WTC11 (cell line): ENCODE measurements at regions not wholly inside any gene's neighbourhood (a gene's known extent, or its start where the extent isn't known, plus 50 kb on each side); places are given as distances from the start of the nearest gene placed in this dataset.

Experiments
- ATAC-seq: fragments of 200-7000 bp; cut with Tn5 transposase; 2 replicates; pipeline ENCODE4 v1.10.0; 2021; ENCODE audit warnings: mild to moderate bottlenecking, moderate library complexity
- CTCF ChIA-PET: fragments of 300-600 bp; sonication (Branson Sonifier 250); formaldehyde crosslinking; loops from one replicate; lab custom pipeline; 2021; ENCODE audit warnings: antibody characterized with exemption; lab: Charles Lee
- POLR2A ChIA-PET: fragments of 350-600 bp; sonication (Branson Sonifier 250); formaldehyde crosslinking; loops from one replicate; lab custom pipeline; 2021; ENCODE audit warnings: antibody characterized with exemption; lab: Charles Lee
- DNase-seq: peaks from one replicate; pipeline ENCODE4 v3.0.0; 2021; ENCODE audit warnings: low spot score
- H3K27ac Mint-ChIP-seq: 2 replicates; pipeline ENCODE4 v1.8.0; 2021; ENCODE audit warnings: mixed read lengths
- H3K27me3 Mint-ChIP-seq: 2 replicates; pipeline ENCODE4 v1.8.0; 2021; ENCODE audit warnings: low read depth, mild to moderate bottlenecking, moderate library complexity, mixed read lengths
- H3K36me3 Mint-ChIP-seq: 2 replicates; pipeline ENCODE4 v1.8.0; 2021; ENCODE audit warnings: mixed read lengths
- H3K4me1 Mint-ChIP-seq: 2 replicates; pipeline ENCODE4 v1.8.0; 2022; ENCODE audit warnings: mixed read lengths
- H3K4me3 Mint-ChIP-seq: 2 replicates; pipeline ENCODE4 v1.8.0; 2021; ENCODE audit warnings: mild to moderate bottlenecking, moderate library complexity, mixed read lengths
- H3K9me3 Mint-ChIP-seq: 2 replicates; pipeline ENCODE4 v1.8.0; 2021; ENCODE audit warnings: mixed read lengths
- AFF4 ChIP-seq: sonication (generic); formaldehyde crosslinking; IDR thresholded peaks from 2 replicates; pipeline ENCODE4 v1.8.1; 2023; ENCODE audit warnings: mild to moderate bottlenecking, missing genetic modification reagents, borderline replicate concordance
- ATF2 ChIP-seq: sonication (generic); formaldehyde crosslinking; IDR thresholded peaks from 2 replicates; pipeline ENCODE4 v1.8.1; 2022; ENCODE audit warnings: low read depth, missing genetic modification reagents, borderline replicate concordance
- ATF3 ChIP-seq: sonication (generic); formaldehyde crosslinking; conservative IDR thresholded peaks from 2 replicates; pipeline ENCODE4 v1.8.1; 2022; ENCODE audit warnings: mild to moderate bottlenecking, missing genetic modification reagents
- CREB1 ChIP-seq: sonication (generic); formaldehyde crosslinking; IDR thresholded peaks from 2 replicates; pipeline ENCODE4 v1.8.0; 2023; ENCODE audit warnings: mild to moderate bottlenecking, missing genetic modification reagents
- E2F1 ChIP-seq: sonication (generic); formaldehyde crosslinking; IDR thresholded peaks from 2 replicates; pipeline ENCODE4 v1.8.0; 2022; ENCODE audit warnings: mild to moderate bottlenecking, missing genetic modification reagents
- ELF4 ChIP-seq: sonication (generic); formaldehyde crosslinking; IDR thresholded peaks from 2 replicates; pipeline ENCODE4 v1.8.1; 2022; ENCODE audit warnings: low read depth, mild to moderate bottlenecking, moderate library complexity, missing genetic modification reagents
- ESRRA ChIP-seq: sonication (generic); formaldehyde crosslinking; IDR thresholded peaks from 2 replicates; pipeline ENCODE4 v1.8.1; 2022; ENCODE audit warnings: mild to moderate bottlenecking, missing genetic modification reagents, borderline replicate concordance
- ETV6 ChIP-seq: sonication (generic); formaldehyde crosslinking; IDR thresholded peaks from 2 replicates; pipeline ENCODE4 v1.8.1; 2022; ENCODE audit warnings: mild to moderate bottlenecking, missing genetic modification reagents
- GRHL2 ChIP-seq: fragments of 250-450 bp; sonication (Bioruptor Pico); IDR thresholded peaks from 2 replicates; pipeline ENCODE4 v1.8.0; 2022; ENCODE audit warnings: mild to moderate bottlenecking, moderate library complexity; ENCODE audit not compliant: insufficient replicate concordance, severe bottlenecking
- JAZF1 ChIP-seq: fragments of 250-450 bp; sonication (Bioruptor Pico); IDR thresholded peaks from 2 replicates; pipeline ENCODE4 v1.9.0; 2021; ENCODE audit warnings: moderate library complexity, mild to moderate bottlenecking, inconsistent platforms
- NR3C1 ChIP-seq: sonication (generic); formaldehyde crosslinking; conservative IDR thresholded peaks from 2 replicates; pipeline ENCODE4 v1.8.1; 2023; ENCODE audit warnings: low read depth, mild to moderate bottlenecking, missing genetic modification reagents
- PRRX2 ChIP-seq: fragments of 250-450 bp; sonication (Bioruptor Pico); IDR thresholded peaks from 2 replicates; pipeline ENCODE4 v1.8.0; 2021; ENCODE audit warnings: mild to moderate bottlenecking
- RELA ChIP-seq: sonication (generic); formaldehyde crosslinking; IDR thresholded peaks from 2 replicates; pipeline ENCODE4 v1.8.1; 2022; ENCODE audit warnings: missing genetic modification reagents, mild to moderate bottlenecking, borderline replicate concordance
- SMAD4 ChIP-seq: sonication (generic); formaldehyde crosslinking; IDR thresholded peaks from 2 replicates; pipeline ENCODE4 v1.8.0; 2022; ENCODE audit warnings: mild to moderate bottlenecking, missing genetic modification reagents
- SOX15 ChIP-seq: fragments of 250-450 bp; sonication (Bioruptor Pico); IDR thresholded peaks from 2 replicates; pipeline ENCODE4 v1.9.0; 2021; ENCODE audit warnings: mild to moderate bottlenecking
- STAT6 ChIP-seq: sonication (generic); formaldehyde crosslinking; conservative IDR thresholded peaks from 2 replicates; pipeline ENCODE4 v1.8.1; 2023; ENCODE audit warnings: mild to moderate bottlenecking, low read depth, missing genetic modification reagents, moderate library complexity
- TCF7 ChIP-seq: sonication (generic); formaldehyde crosslinking; IDR thresholded peaks from 2 replicates; pipeline ENCODE4 v1.8.0; 2022; ENCODE audit warnings: mild to moderate bottlenecking, low read depth, missing genetic modification reagents, moderate library complexity
- TEAD1 ChIP-seq: sonication (generic); formaldehyde crosslinking; IDR thresholded peaks from 2 replicates; pipeline ENCODE4 v1.8.0; 2022; ENCODE audit warnings: mild to moderate bottlenecking, missing genetic modification reagents
- ZNF416 ChIP-seq: fragments of 250-450 bp; sonication (Bioruptor Pico); IDR thresholded peaks from 2 replicates; pipeline ENCODE4 v1.9.0; 2021; ENCODE audit warnings: mild to moderate bottlenecking, inconsistent platforms
- ZNF423 ChIP-seq: fragments of 250-450 bp; sonication (Bioruptor Pico); IDR thresholded peaks from 2 replicates; pipeline ENCODE4 v2.1.2; 2022; ENCODE audit warnings: mild to moderate bottlenecking, moderate library complexity

- Mint-ChIP-seq H3K36me3 (peaks cover 4% of the 10 kb centered on the region; the same call in 1 of the 2 replicates), H3K4me3 (no peak overlapping the region), H3K4me1 (peaks cover 2% of the 10 kb centered on the region; the same call in 1 of the 2 replicates), H3K9me3 (peaks cover 19% of the 10 kb centered on the region), H3K27me3 (no peaks in the 10 kb centered on the region), H3K27ac (no peak overlapping the region)
- ChIA-PET POLR2A (no interaction called here), CTCF (no interaction called here)
- TF ChIP-seq SOX15 (CRISPR knock-in tag) (no peak), NR3C1 (CRISPR knock-in tag) (no peak), TEAD1 (CRISPR knock-in tag) (no peak), ETV6 (CRISPR knock-in tag) (no peak), CREB1 (CRISPR knock-in tag) (no peak), STAT6 (no peak), TCF7 (no peak), GRHL2 (CRISPR knock-in tag) (no peak), PRRX2 (CRISPR knock-in tag) (no peak), AFF4 (CRISPR knock-in tag) (no peak), RELA (CRISPR knock-in tag) (no peak), SMAD4 (CRISPR knock-in tag) (no peak), ZNF423 (no peak), JAZF1 (CRISPR knock-in tag) (no peak), ATF2 (CRISPR knock-in tag) (no peak), ELF4 (CRISPR knock-in tag) (no peak), ZNF416 (no peak), ATF3 (CRISPR knock-in tag) (no peak), ESRRA (CRISPR knock-in tag) (no peak), E2F1 (CRISPR knock-in tag) (no peak)
- DNase-seq (no peak), ATAC-seq (no peak)
These were observed 275.7 kb upstream of the MMADHC start for GRCh38 chr2:149863227-149863626.
